GM23338 (cell line): ENCODE measurements at regions not wholly inside any gene's neighbourhood (a gene's known extent, or its start where the extent isn't known, plus 50 kb on each side); places are given as distances from the start of the nearest gene placed in this dataset.

Source experiments
- CREB1 ChIP-seq: fragments of 250-450 bp; sonication (Bioruptor Pico); IDR thresholded peaks from 2 replicates; pipeline ENCODE4 v1.5.0; 2020; ENCODE audit warnings: low read depth, mild to moderate bottlenecking, moderate library complexity
- CTCF ChIP-seq, 2 experiments: fragments of 200-600 bp in 1 of 2; sonication (generic) in 1 of 2; conservative IDR thresholded peaks; 2 replicates each; pipeline versions ENCODE4 v1.5.1 to v1.6.1; 2016 to 2017; ENCODE audit warnings: antibody characterized with exemption in 2 of 2, low read depth in 2 of 2, mild to moderate bottlenecking in 2 of 2, moderate library complexity in 1 of 2
- EZH2 ChIP-seq: fragments of 200-600 bp; sonication (generic); IDR thresholded peaks from one replicate; pipeline ENCODE4 v1.8.0; 2017; ENCODE audit warnings: antibody characterized with exemption, mild to moderate bottlenecking, low read depth; ENCODE audit not compliant: unreplicated experiment
- EZH2phosphoT487 ChIP-seq: fragments of 200-600 bp; sonication (generic); IDR thresholded peaks from one replicate; pipeline ENCODE4 v1.8.1; 2018; ENCODE audit warnings: antibody characterized with exemption; ENCODE audit not compliant: unreplicated experiment
- NANOG ChIP-seq: IDR thresholded peaks from 2 replicates; pipeline ENCODE4 v1.6.1; 2016; ENCODE audit warnings: antibody characterized with exemption, borderline replicate concordance
- POLR2AphosphoS5 ChIP-seq: IDR thresholded peaks from 2 replicates; pipeline ENCODE4 v1.6.1; 2016; ENCODE audit warnings: antibody characterized with exemption, low read depth
- REST ChIP-seq: IDR thresholded peaks from one replicate; pipeline ENCODE4 v1.6.1; 2018; ENCODE audit warnings: antibody characterized with exemption; ENCODE audit not compliant: unreplicated experiment
- ZNF114 ChIP-seq: fragments of 250-450 bp; sonication (Bioruptor Pico); IDR thresholded peaks from 2 replicates; pipeline ENCODE4 v1.5.0; 2020; ENCODE audit warnings: mild to moderate bottlenecking, moderate library complexity
- ZNF462 ChIP-seq: fragments of 250-450 bp; sonication (Bioruptor Pico); IDR thresholded peaks from 2 replicates; pipeline ENCODE4 v1.5.0; 2020; ENCODE audit warnings: mild to moderate bottlenecking, moderate library complexity

- TF ChIP-seq CTCF (conservative IDR thresholded peaks at IDR 0.05; ENCODE audit: low read depth in 2 of 2) (no peak), EZH2 (no peak), POLR2AphosphoS5 (no peak), REST (no peak), EZH2phosphoT487 (no peak), ZNF462 (CRISPR knock-in tag) (no peak), CREB1 (CRISPR knock-in tag) (no peak), ZNF114 (CRISPR knock-in tag) (no peak), NANOG (no peak)
Measured at GRCh38 chr7:32658034-32658433, 162.7 kb downstream of the AVL9 start.
